A673 (cell line): ENCODE measurements at regions not wholly inside any gene's neighbourhood (a gene's known extent, or its start where the extent isn't known, plus 50 kb on each side); places are given as distances from the start of the nearest gene placed in this dataset.

Experiments used
- EZH2 ChIP-seq: fragments of 200-600 bp; sonication (generic); IDR thresholded peaks from 2 replicates; pipeline ENCODE4 v1.6.1; 2017; ENCODE audit warnings: borderline replicate concordance, low read depth, mild to moderate bottlenecking, mixed read lengths, antibody characterized with exemption, low read length; ENCODE audit not compliant: poor library complexity, severe bottlenecking
- TF ChIP-seq, protein P1 (sequence below): fragments of 300-800, 200-600 bp; sonication (generic); conservative IDR thresholded peaks from 2 replicates; pipeline ENCODE4 v1.5.1; 2017; ENCODE audit warnings: low read depth, mild to moderate bottlenecking, antibody characterized with exemption, low read length, moderate library complexity, mixed read lengths

GRCh38 chr12:116331876-116332275, 54.4 kb upstream of the MED13L start:
- TF ChIP-seq, protein P1, sequence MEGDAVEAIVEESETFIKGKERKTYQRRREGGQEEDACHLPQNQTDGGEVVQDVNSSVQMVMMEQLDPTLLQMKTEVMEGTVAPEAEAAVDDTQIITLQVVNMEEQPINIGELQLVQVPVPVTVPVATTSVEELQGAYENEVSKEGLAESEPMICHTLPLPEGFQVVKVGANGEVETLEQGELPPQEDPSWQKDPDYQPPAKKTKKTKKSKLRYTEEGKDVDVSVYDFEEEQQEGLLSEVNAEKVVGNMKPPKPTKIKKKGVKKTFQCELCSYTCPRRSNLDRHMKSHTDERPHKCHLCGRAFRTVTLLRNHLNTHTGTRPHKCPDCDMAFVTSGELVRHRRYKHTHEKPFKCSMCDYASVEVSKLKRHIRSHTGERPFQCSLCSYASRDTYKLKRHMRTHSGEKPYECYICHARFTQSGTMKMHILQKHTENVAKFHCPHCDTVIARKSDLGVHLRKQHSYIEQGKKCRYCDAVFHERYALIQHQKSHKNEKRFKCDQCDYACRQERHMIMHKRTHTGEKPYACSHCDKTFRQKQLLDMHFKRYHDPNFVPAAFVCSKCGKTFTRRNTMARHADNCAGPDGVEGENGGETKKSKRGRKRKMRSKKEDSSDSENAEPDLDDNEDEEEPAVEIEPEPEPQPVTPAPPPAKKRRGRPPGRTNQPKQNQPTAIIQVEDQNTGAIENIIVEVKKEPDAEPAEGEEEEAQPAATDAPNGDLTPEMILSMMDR: no peak
- no peak for TF ChIP-seq EZH2
